GM23338 (cell line): ENCODE measurements at regions not wholly inside any gene's neighbourhood (a gene's known extent, or its start where the extent isn't known, plus 50 kb on each side); places are given as distances from the start of the nearest gene placed in this dataset.

ENCODE experiments used
- ATAC-seq: fragments of 200-7000 bp; cut with Tn5 transposase; 3 replicates; pipeline ENCODE4 v1.9.1; 2020
- DNase-seq: peaks from one replicate; pipeline ENCODE4 v3.0.0-alpha.2; 2015; ENCODE audit warnings: low spot score
- H2AFZ ChIP-seq: fragments of 200-600 bp; sonication (generic); 2 replicates; pipeline ENCODE4 v1.8.0; 2016; ENCODE audit warnings: antibody characterized with exemption, mild to moderate bottlenecking, moderate library complexity
- H3F3A ChIP-seq: fragments of 200-600 bp; sonication (generic); replicated peaks from 2 replicates; pipeline ENCODE4 v1.8.0; 2017; ENCODE audit warnings: antibody characterized with exemption, mixed run types, low read depth
- H3K27ac ChIP-seq: fragments of 200-600 bp; sonication (generic); 2 replicates; pipeline ENCODE4 v1.6.1; 2016; ENCODE audit warnings: low read depth
- H3K27me3 ChIP-seq: fragments of 200-600 bp; sonication (generic); 2 replicates; pipeline ENCODE4 v1.8.0; 2016; ENCODE audit warnings: mild to moderate bottlenecking, mixed run types, moderate library complexity; ENCODE audit not compliant: insufficient read depth
- H3K36me3 ChIP-seq: fragments of 200-600 bp; sonication (generic); 2 replicates; pipeline ENCODE4 v1.8.0; 2016; ENCODE audit warnings: mild to moderate bottlenecking; ENCODE audit not compliant: insufficient read depth
- H3K4me1 ChIP-seq: fragments of 200-600 bp; sonication (generic); 2 replicates; pipeline ENCODE4 v1.8.0; 2016; ENCODE audit warnings: mild to moderate bottlenecking, moderate library complexity; ENCODE audit not compliant: insufficient read depth
- H3K4me2 ChIP-seq: fragments of 200-600 bp; sonication (generic); 2 replicates; pipeline ENCODE4 v1.7.1; 2017; ENCODE audit warnings: mixed run types
- H3K4me3 ChIP-seq: fragments of 200-600 bp; sonication (generic); 2 replicates; pipeline ENCODE4 v1.6.1; 2016; ENCODE audit warnings: mixed run types
- H3K79me2 ChIP-seq: fragments of 200-600 bp; sonication (generic); replicated peaks from 2 replicates; pipeline ENCODE4 v1.8.0; 2017; ENCODE audit warnings: mild to moderate bottlenecking; ENCODE audit not compliant: insufficient read depth
- H3K9me2 ChIP-seq: fragments of 200-600 bp; sonication (generic); 2 replicates; pipeline ENCODE4 v1.8.0; 2017; ENCODE audit not compliant: insufficient read depth
- H4K20me1 ChIP-seq: fragments of 200-600 bp; sonication (generic); replicated peaks from 2 replicates; pipeline ENCODE4 v1.8.0; 2017; ENCODE audit warnings: mild to moderate bottlenecking; ENCODE audit not compliant: insufficient read depth
- H3K27ac Mint-ChIP-seq: 2 replicates; pipeline ENCODE4 v1.8.0; 2020; ENCODE audit warnings: inconsistent platforms, mild to moderate bottlenecking, moderate library complexity, mixed read lengths
- H3K27me3 Mint-ChIP-seq: 3 replicates; pipeline ENCODE4 v1.8.0; 2022; ENCODE audit warnings: low read depth, mild to moderate bottlenecking, moderate library complexity, mixed read lengths, inconsistent platforms; ENCODE audit not compliant: insufficient read depth, poor library complexity
- H3K36me3 Mint-ChIP-seq: 3 replicates; pipeline ENCODE4 v1.8.0; 2021; ENCODE audit warnings: low read depth, mild to moderate bottlenecking, inconsistent platforms, moderate library complexity, mixed read lengths
- H3K4me1 Mint-ChIP-seq: 3 replicates; pipeline ENCODE4 v1.8.0; 2020; ENCODE audit warnings: mild to moderate bottlenecking, inconsistent platforms, mixed read lengths
- H3K4me3 Mint-ChIP-seq: 3 replicates; pipeline ENCODE4 v1.8.0; 2021; ENCODE audit warnings: moderate library complexity, mild to moderate bottlenecking, inconsistent platforms, mixed read lengths
- H3K9me3 Mint-ChIP-seq: 3 replicates; pipeline ENCODE4 v1.8.0; 2020; ENCODE audit warnings: moderate library complexity, mild to moderate bottlenecking, inconsistent platforms, mixed read lengths
- CREB1 ChIP-seq: fragments of 250-450 bp; sonication (Bioruptor Pico); IDR thresholded peaks from 2 replicates; pipeline ENCODE4 v1.5.0; 2020; ENCODE audit warnings: low read depth, mild to moderate bottlenecking, moderate library complexity
- EZH2 ChIP-seq: fragments of 200-600 bp; sonication (generic); IDR thresholded peaks from one replicate; pipeline ENCODE4 v1.8.0; 2017; ENCODE audit warnings: antibody characterized with exemption, mild to moderate bottlenecking, low read depth; ENCODE audit not compliant: unreplicated experiment
- EZH2phosphoT487 ChIP-seq: fragments of 200-600 bp; sonication (generic); IDR thresholded peaks from one replicate; pipeline ENCODE4 v1.8.1; 2018; ENCODE audit warnings: antibody characterized with exemption; ENCODE audit not compliant: unreplicated experiment
- JUNB ChIP-seq: IDR thresholded peaks from one replicate; pipeline ENCODE4 v1.6.1; 2016; ENCODE audit warnings: antibody characterized with exemption; ENCODE audit not compliant: unreplicated experiment
- NANOG ChIP-seq: IDR thresholded peaks from 2 replicates; pipeline ENCODE4 v1.6.1; 2016; ENCODE audit warnings: antibody characterized with exemption, borderline replicate concordance
- POLR2AphosphoS5 ChIP-seq: IDR thresholded peaks from 2 replicates; pipeline ENCODE4 v1.6.1; 2016; ENCODE audit warnings: antibody characterized with exemption, low read depth
- STAT1 ChIP-seq: IDR thresholded peaks from one replicate; pipeline ENCODE4 v1.6.1; 2016; ENCODE audit warnings: antibody characterized with exemption; ENCODE audit not compliant: unreplicated experiment
- ZNF114 ChIP-seq: fragments of 250-450 bp; sonication (Bioruptor Pico); IDR thresholded peaks from 2 replicates; pipeline ENCODE4 v1.5.0; 2020; ENCODE audit warnings: mild to moderate bottlenecking, moderate library complexity
- ZNF331 ChIP-seq: fragments of 250-450 bp; sonication (Bioruptor Pico); IDR thresholded peaks from 2 replicates; pipeline ENCODE4 v1.5.0; 2020; ENCODE audit warnings: low read depth, mild to moderate bottlenecking, moderate library complexity
- TF ChIP-seq, protein P1 (sequence below), 2 experiments: fragments of 200-600 bp in 1 of 2; sonication (generic) in 1 of 2; conservative IDR thresholded peaks; 2 replicates each; pipeline versions ENCODE4 v1.5.1 to v1.6.1; 2016 to 2017; ENCODE audit warnings: antibody characterized with exemption in 2 of 2, low read depth in 2 of 2, mild to moderate bottlenecking in 2 of 2, moderate library complexity in 1 of 2
- TF ChIP-seq, protein P2 (sequence below): IDR thresholded peaks from one replicate; pipeline ENCODE4 v1.6.1; 2018; ENCODE audit warnings: antibody characterized with exemption; ENCODE audit not compliant: unreplicated experiment
- TF ChIP-seq, protein P3 (sequence below): fragments of 250-450 bp; sonication (Bioruptor Pico); IDR thresholded peaks from 2 replicates; pipeline ENCODE4 v1.5.0; 2020; ENCODE audit warnings: mild to moderate bottlenecking, moderate library complexity
- TF ChIP-seq, protein P4 (sequence below): IDR thresholded peaks from 2 replicates; pipeline ENCODE4 v1.6.1; 2016; ENCODE audit warnings: antibody characterized with exemption

DNA sequence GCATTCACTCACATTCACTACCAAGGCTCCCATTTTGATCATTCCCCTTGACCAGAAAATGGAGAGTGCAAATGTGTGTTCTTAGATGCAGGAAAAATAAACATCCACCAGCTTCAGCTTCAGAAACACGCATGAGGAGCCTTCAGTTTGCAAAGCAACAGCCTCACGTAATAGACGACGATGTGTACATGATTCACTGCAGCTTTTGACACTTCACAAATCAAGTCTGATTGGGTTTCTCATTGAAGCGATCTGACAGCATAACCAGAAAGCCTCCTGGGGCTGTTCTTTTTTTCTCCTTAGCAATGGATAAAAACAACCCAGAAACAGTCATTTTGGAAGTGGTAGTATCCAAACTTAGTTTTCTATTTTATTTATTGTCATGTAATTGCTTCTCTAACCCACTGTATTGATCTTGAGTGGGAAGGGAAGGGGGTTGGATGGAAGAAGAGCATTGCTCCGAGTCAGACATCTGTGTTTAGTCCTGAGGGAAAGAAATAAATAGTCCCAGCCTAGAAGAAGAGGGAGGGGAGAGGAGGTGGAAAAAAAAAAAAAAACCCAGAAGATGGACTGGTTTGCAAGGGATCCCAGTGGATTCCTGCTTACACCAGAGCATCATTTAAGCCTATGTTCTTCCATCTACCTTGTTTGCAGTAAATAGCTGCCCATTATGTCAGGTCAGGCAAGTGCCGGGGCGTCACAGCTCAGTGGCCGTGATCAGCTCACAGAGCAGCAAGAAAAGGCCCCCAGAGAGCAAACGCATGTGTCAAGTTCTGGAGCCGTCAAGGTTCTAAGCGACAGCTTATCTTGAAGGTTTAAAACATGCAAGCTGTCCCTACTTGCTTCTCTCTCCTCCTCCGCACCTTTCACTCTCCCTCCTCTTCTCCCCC is 190.2 kb upstream of the SNX2 start:
- H3K27ac ChIP-seq = no peak overlapping the region
- H3K4me3 Mint-ChIP-seq = no peak overlapping the region
- ATAC-seq (no peak), DNase-seq (no peak)
- H3K9me2 ChIP-seq = peaks cover 3% of the 10 kb centered on the region; the same call in 1 of the 2 replicates
- H3K27me3 ChIP-seq = no peaks in the 10 kb centered on the region
- H3K4me2 ChIP-seq = no peak overlapping the region
- no peaks in the 10 kb centered on the region for H3K79me2 ChIP-seq
- H4K20me1 ChIP-seq = no peaks in the 10 kb centered on the region
- H3K4me1 ChIP-seq = no peaks in the 10 kb centered on the region
- no peaks in the 10 kb centered on the region for H3K27me3 Mint-ChIP-seq
- peak overlapping the region; percentile 54; the same call in 1 of the 2 replicates for H2AFZ ChIP-seq
- H3K36me3 ChIP-seq = no peaks in the 10 kb centered on the region
- no peak overlapping the region for H3K27ac Mint-ChIP-seq
- no peaks in the 10 kb centered on the region for H3K9me3 Mint-ChIP-seq
- no peaks in the 10 kb centered on the region; the same call in 2 of the 3 replicates for H3K4me1 Mint-ChIP-seq
- no peaks in the 10 kb centered on the region for H3F3A ChIP-seq
- H3K36me3 Mint-ChIP-seq = no peaks in the 10 kb centered on the region
- TF ChIP-seq STAT1 (no peak), CREB1 (CRISPR knock-in tag) (no peak), ZNF114 (CRISPR knock-in tag) (no peak), POLR2AphosphoS5 (no peak), ZNF331 (CRISPR knock-in tag) (no peak), NANOG (no peak), EZH2 (no peak), EZH2phosphoT487 (no peak), JUNB (no peak)
- TF ChIP-seq, protein P1, sequence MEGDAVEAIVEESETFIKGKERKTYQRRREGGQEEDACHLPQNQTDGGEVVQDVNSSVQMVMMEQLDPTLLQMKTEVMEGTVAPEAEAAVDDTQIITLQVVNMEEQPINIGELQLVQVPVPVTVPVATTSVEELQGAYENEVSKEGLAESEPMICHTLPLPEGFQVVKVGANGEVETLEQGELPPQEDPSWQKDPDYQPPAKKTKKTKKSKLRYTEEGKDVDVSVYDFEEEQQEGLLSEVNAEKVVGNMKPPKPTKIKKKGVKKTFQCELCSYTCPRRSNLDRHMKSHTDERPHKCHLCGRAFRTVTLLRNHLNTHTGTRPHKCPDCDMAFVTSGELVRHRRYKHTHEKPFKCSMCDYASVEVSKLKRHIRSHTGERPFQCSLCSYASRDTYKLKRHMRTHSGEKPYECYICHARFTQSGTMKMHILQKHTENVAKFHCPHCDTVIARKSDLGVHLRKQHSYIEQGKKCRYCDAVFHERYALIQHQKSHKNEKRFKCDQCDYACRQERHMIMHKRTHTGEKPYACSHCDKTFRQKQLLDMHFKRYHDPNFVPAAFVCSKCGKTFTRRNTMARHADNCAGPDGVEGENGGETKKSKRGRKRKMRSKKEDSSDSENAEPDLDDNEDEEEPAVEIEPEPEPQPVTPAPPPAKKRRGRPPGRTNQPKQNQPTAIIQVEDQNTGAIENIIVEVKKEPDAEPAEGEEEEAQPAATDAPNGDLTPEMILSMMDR (conservative IDR thresholded peaks at IDR 0.05; ENCODE audit: low read depth in 2 of 2) = no peak
- TF ChIP-seq, protein P2, sequence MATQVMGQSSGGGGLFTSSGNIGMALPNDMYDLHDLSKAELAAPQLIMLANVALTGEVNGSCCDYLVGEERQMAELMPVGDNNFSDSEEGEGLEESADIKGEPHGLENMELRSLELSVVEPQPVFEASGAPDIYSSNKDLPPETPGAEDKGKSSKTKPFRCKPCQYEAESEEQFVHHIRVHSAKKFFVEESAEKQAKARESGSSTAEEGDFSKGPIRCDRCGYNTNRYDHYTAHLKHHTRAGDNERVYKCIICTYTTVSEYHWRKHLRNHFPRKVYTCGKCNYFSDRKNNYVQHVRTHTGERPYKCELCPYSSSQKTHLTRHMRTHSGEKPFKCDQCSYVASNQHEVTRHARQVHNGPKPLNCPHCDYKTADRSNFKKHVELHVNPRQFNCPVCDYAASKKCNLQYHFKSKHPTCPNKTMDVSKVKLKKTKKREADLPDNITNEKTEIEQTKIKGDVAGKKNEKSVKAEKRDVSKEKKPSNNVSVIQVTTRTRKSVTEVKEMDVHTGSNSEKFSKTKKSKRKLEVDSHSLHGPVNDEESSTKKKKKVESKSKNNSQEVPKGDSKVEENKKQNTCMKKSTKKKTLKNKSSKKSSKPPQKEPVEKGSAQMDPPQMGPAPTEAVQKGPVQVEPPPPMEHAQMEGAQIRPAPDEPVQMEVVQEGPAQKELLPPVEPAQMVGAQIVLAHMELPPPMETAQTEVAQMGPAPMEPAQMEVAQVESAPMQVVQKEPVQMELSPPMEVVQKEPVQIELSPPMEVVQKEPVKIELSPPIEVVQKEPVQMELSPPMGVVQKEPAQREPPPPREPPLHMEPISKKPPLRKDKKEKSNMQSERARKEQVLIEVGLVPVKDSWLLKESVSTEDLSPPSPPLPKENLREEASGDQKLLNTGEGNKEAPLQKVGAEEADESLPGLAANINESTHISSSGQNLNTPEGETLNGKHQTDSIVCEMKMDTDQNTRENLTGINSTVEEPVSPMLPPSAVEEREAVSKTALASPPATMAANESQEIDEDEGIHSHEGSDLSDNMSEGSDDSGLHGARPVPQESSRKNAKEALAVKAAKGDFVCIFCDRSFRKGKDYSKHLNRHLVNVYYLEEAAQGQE = no peak
- TF ChIP-seq, protein P3, sequence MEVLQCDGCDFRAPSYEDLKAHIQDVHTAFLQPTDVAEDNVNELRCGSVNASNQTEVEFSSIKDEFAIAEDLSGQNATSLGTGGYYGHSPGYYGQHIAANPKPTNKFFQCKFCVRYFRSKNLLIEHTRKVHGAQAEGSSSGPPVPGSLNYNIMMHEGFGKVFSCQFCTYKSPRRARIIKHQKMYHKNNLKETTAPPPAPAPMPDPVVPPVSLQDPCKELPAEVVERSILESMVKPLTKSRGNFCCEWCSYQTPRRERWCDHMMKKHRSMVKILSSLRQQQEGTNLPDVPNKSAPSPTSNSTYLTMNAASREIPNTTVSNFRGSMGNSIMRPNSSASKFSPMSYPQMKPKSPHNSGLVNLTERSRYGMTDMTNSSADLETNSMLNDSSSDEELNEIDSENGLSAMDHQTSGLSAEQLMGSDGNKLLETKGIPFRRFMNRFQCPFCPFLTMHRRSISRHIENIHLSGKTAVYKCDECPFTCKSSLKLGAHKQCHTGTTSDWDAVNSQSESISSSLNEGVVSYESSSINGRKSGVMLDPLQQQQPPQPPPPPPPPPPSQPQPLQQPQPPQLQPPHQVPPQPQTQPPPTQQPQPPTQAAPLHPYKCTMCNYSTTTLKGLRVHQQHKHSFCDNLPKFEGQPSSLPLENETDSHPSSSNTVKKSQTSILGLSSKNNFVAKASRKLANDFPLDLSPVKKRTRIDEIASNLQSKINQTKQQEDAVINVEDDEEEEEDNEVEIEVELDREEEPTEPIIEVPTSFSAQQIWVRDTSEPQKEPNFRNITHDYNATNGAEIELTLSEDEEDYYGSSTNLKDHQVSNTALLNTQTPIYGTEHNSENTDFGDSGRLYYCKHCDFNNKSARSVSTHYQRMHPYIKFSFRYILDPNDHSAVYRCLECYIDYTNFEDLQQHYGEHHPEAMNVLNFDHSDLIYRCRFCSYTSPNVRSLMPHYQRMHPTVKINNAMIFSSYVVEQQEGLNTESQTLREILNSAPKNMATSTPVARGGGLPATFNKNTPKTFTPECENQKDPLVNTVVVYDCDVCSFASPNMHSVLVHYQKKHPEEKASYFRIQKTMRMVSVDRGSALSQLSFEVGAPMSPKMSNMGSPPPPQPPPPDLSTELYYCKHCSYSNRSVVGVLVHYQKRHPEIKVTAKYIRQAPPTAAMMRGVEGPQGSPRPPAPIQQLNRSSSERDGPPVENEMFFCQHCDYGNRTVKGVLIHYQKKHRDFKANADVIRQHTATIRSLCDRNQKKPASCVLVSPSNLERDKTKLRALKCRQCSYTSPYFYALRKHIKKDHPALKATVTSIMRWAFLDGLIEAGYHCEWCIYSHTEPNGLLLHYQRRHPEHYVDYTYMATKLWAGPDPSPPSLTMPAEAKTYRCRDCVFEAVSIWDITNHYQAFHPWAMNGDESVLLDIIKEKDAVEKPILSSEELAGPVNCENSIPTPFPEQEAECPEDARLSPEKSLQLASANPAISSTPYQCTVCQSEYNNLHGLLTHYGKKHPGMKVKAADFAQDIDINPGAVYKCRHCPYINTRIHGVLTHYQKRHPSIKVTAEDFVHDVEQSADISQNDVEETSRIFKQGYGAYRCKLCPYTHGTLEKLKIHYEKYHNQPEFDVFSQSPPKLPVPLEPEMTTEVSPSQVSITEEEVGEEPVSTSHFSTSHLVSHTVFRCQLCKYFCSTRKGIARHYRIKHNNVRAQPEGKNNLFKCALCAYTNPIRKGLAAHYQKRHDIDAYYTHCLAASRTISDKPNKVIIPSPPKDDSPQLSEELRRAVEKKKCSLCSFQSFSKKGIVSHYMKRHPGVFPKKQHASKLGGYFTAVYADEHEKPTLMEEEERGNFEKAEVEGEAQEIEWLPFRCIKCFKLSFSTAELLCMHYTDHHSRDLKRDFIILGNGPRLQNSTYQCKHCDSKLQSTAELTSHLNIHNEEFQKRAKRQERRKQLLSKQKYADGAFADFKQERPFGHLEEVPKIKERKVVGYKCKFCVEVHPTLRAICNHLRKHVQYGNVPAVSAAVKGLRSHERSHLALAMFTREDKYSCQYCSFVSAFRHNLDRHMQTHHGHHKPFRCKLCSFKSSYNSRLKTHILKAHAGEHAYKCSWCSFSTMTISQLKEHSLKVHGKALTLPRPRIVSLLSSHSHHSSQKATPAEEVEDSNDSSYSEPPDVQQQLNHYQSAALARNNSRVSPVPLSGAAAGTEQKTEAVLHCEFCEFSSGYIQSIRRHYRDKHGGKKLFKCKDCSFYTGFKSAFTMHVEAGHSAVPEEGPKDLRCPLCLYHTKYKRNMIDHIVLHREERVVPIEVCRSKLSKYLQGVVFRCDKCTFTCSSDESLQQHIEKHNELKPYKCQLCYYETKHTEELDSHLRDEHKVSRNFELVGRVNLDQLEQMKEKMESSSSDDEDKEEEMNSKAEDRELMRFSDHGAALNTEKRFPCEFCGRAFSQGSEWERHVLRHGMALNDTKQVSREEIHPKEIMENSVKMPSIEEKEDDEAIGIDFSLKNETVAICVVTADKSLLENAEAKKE (CRISPR knock-in tag) = no peak
- TF ChIP-seq, protein P4, sequence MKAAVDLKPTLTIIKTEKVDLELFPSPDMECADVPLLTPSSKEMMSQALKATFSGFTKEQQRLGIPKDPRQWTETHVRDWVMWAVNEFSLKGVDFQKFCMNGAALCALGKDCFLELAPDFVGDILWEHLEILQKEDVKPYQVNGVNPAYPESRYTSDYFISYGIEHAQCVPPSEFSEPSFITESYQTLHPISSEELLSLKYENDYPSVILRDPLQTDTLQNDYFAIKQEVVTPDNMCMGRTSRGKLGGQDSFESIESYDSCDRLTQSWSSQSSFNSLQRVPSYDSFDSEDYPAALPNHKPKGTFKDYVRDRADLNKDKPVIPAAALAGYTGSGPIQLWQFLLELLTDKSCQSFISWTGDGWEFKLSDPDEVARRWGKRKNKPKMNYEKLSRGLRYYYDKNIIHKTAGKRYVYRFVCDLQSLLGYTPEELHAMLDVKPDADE = no peak
- no peak overlapping the region for H3K4me3 ChIP-seq
